ACC112 (cell line): ENCODE measurements at regions not wholly inside any gene's neighbourhood (a gene's known extent, or its start where the extent isn't known, plus 50 kb on each side); places are given as distances from the start of the nearest gene placed in this dataset.

ENCODE experiments used
- H2AFZ ChIP-seq: fragments of 200-600 bp; sonication (generic); one replicate; pipeline ENCODE4 v1.6.0; 2017; ENCODE audit warnings: antibody characterized with exemption, low read length; ENCODE audit not compliant: unreplicated experiment
- H3K27ac ChIP-seq: fragments of 200-600 bp; sonication (generic); 2 replicates; pipeline ENCODE4 v1.5.1; 2014; ENCODE audit warnings: low read depth, mild to moderate bottlenecking, antibody characterized with exemption, low read length, moderate library complexity
- H3K27me3 ChIP-seq: fragments of 200-600 bp; sonication (generic); 2 replicates; pipeline ENCODE4 v1.6.1; 2014; ENCODE audit warnings: mild to moderate bottlenecking, antibody characterized with exemption, low read length, moderate library complexity, mixed read lengths; ENCODE audit not compliant: insufficient read depth
- H3K36me3 ChIP-seq: fragments of 200-600 bp; sonication (generic); 2 replicates; pipeline ENCODE4 v1.6.1; 2016; ENCODE audit warnings: mild to moderate bottlenecking, antibody characterized with exemption, low read length, moderate library complexity, mixed read lengths; ENCODE audit not compliant: insufficient read depth
- H3K4me1 ChIP-seq: fragments of 200-600 bp; sonication (generic); one replicate; pipeline ENCODE4 v1.6.1; 2016; ENCODE audit warnings: low read length, mixed read lengths; ENCODE audit not compliant: insufficient read depth, unreplicated experiment, control insufficient read depth
- H3K4me3 ChIP-seq: fragments of 200-600 bp; sonication (generic); 2 replicates; pipeline ENCODE4 v1.5.1; 2014; ENCODE audit warnings: mild to moderate bottlenecking, low read depth, low read length
- H3K79me2 ChIP-seq: fragments of 200-600 bp; sonication (generic); one replicate; pipeline ENCODE4 v1.6.0; 2016; ENCODE audit warnings: low read length; ENCODE audit not compliant: control insufficient read depth, unreplicated experiment, insufficient read depth

GRCh38 chr9:1411826-1412225, 361.7 kb downstream of the DMRT2 start:
- Histone ChIP-seq H3K27ac (no peak overlapping the region), H3K4me3 (no peak overlapping the region), H3K4me1 (no peaks in the 10 kb centered on the region), H3K79me2 (no peaks in the 10 kb centered on the region), H3K27me3 (no peaks in the 10 kb centered on the region), H2AFZ (no peak overlapping the region), H3K36me3 (no peaks in the 10 kb centered on the region)

GRCh38 chr9:1414711-1415131, 364.6 kb downstream of the DMRT2 start:
- Histone ChIP-seq H3K79me2 (no peaks in the 10 kb centered on the region), H3K27me3 (no peaks in the 10 kb centered on the region), H3K36me3 (no peaks in the 10 kb centered on the region), H2AFZ (no peak overlapping the region), H3K27ac (no peak overlapping the region), H3K4me3 (no peak overlapping the region), H3K4me1 (no peaks in the 10 kb centered on the region)

GRCh38 chr9:1415146-1415545, 365.0 kb downstream of the DMRT2 start:
- Histone ChIP-seq H3K79me2 (no peaks in the 10 kb centered on the region), H3K36me3 (no peaks in the 10 kb centered on the region), H3K27ac (no peak overlapping the region), H3K27me3 (no peaks in the 10 kb centered on the region), H3K4me3 (no peak overlapping the region), H2AFZ (no peak overlapping the region), H3K4me1 (no peaks in the 10 kb centered on the region)

GRCh38 chr9:1416261-1416660, 366.1 kb downstream of the DMRT2 start:
- Histone ChIP-seq H3K36me3 (no peaks in the 10 kb centered on the region), H3K4me3 (no peak overlapping the region), H3K27me3 (no peaks in the 10 kb centered on the region), H3K4me1 (no peaks in the 10 kb centered on the region), H3K79me2 (no peaks in the 10 kb centered on the region), H3K27ac (no peak overlapping the region), H2AFZ (no peak overlapping the region)

- H3K4me3 ChIP-seq = no peak overlapping the region
- H3K27ac ChIP-seq = no peak overlapping the region
- no peaks in the 10 kb centered on the region for H3K79me2 ChIP-seq
- no peaks in the 10 kb centered on the region for H3K36me3 ChIP-seq
- no peak overlapping the region for H2AFZ ChIP-seq
- H3K4me1 ChIP-seq = no peaks in the 10 kb centered on the region
- no peaks in the 10 kb centered on the region for H3K27me3 ChIP-seq
Observed at GRCh38 chr9:1421436-1421835, 371.3 kb downstream of the DMRT2 start.

GRCh38 chr9:1427875-1428274, 377.7 kb downstream of the DMRT2 start:
- Histone ChIP-seq H3K4me1 (no peaks in the 10 kb centered on the region), H3K27ac (no peak overlapping the region), H2AFZ (no peak overlapping the region), H3K27me3 (no peaks in the 10 kb centered on the region), H3K4me3 (no peak overlapping the region), H3K36me3 (no peaks in the 10 kb centered on the region), H3K79me2 (no peaks in the 10 kb centered on the region)

DNA sequence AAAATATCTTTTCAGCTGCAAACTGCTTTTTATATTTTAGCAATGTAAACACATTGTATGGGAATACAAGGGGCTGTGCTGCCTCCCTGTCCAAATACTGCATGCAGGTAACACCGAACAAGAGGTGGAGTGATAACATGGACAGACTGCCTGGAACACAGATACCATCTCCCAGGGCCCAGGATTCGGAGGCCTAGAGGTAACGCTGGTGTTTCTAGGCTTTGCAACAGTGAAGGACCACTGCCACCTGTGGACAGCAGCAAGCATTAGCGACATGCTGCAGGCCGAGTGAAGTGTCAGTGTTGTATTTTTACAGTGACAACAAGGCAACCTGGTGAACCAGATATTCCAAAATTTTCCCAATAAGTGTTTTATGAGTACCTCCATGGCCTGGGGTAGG, 379.1 kb downstream of the DMRT2 start:
- Histone ChIP-seq H3K27me3 (no peaks in the 10 kb centered on the region), H3K4me1 (no peaks in the 10 kb centered on the region), H3K36me3 (no peaks in the 10 kb centered on the region)

DNA sequence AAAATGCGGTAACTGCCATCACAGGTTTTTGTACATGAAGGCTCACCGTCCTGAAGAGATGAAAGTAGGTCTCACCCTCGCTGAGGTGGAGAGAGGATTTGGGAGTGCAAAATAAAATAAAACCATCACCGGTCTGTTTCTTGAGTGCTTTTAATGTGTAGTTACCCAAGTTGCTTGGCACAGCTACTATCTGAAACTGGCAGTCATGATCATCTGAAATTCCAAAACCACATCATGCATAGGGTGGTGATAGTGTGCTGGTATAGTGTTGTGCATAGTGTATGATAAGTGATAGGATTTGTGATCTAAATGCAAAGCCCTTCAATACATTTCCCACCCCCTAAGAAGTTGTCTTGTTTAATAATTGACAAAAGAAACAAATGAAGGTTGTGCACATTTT, 381.3 kb downstream of the DMRT2 start:
- H3K4me1 ChIP-seq = no peaks in the 10 kb centered on the region
- no peak overlapping the region for H2AFZ ChIP-seq
- H3K27me3 ChIP-seq = no peaks in the 10 kb centered on the region
- no peak overlapping the region for H3K4me3 ChIP-seq
- H3K27ac ChIP-seq = no peak overlapping the region
- no peaks in the 10 kb centered on the region for H3K36me3 ChIP-seq
- H3K79me2 ChIP-seq = no peaks in the 10 kb centered on the region

More for the DNA sequence above, 379.1 kb downstream of the DMRT2 start:
- Histone ChIP-seq H3K27ac (no peak overlapping the region), H3K4me3 (no peak overlapping the region), H3K79me2 (no peaks in the 10 kb centered on the region), H2AFZ (no peak overlapping the region)

DNA sequence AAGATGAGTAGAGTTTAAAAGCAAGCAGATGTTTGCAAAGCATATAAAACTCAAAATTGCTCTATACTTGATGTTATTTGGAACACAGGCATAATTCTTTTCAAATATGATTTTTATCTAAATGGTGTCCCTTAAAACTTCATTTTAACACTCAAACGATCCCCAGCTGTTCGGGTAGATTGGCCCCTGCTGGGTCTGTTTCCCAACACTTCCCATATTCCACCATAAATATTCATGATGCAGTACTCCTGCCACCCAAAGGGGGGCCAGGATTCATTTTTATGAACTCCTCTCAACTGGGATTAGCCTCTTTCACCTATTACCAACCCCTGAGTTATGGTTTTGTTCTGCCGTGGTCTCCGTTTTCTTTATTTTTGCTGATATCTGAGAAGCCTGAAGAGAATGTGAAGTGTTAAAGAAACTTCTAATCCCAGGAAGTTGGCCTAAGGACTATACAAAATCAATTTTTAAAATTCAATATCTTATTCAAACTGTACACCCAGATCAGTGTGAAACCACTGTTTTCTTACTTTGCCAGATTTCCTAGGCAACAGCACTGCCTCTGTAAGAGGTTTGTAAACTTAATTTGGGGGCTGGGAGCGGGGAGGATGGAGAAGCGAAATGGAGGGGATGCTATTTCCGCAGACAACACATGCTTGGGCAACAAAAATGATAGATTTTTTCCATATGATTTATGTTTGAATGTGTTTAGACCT, 384.1 kb downstream of the DMRT2 start:
- H3K79me2 ChIP-seq = no peaks in the 10 kb centered on the region

GRCh38 chr9:1434811-1435210, 384.7 kb downstream of the DMRT2 start:
- H3K27me3 ChIP-seq = no peaks in the 10 kb centered on the region
- no peaks in the 10 kb centered on the region for H3K79me2 ChIP-seq
- no peaks in the 10 kb centered on the region for H3K36me3 ChIP-seq
- H3K4me3 ChIP-seq = no peak overlapping the region
- no peaks in the 10 kb centered on the region for H3K4me1 ChIP-seq
- no peak overlapping the region for H3K27ac ChIP-seq
- H2AFZ ChIP-seq = no peak overlapping the region

More for the DNA sequence above, 384.1 kb downstream of the DMRT2 start:
- Histone ChIP-seq H2AFZ (no peak overlapping the region), H3K4me1 (no peaks in the 10 kb centered on the region), H3K27me3 (no peaks in the 10 kb centered on the region), H3K27ac (no peak overlapping the region), H3K36me3 (no peaks in the 10 kb centered on the region), H3K4me3 (no peak overlapping the region)

- no peaks in the 10 kb centered on the region for H3K79me2 ChIP-seq
- no peaks in the 10 kb centered on the region for H3K4me1 ChIP-seq
- no peak overlapping the region for H2AFZ ChIP-seq
- no peaks in the 10 kb centered on the region for H3K27me3 ChIP-seq
- H3K4me3 ChIP-seq = no peak overlapping the region
- no peak overlapping the region for H3K27ac ChIP-seq
- no peaks in the 10 kb centered on the region for H3K36me3 ChIP-seq
Observed at GRCh38 chr9:1440256-1440655, 390.1 kb downstream of the DMRT2 start.
